ENCODE measurements at regions not wholly inside any gene's neighbourhood (a gene's known extent, or its start where the extent isn't known, plus 50 kb on each side); places are given as distances from the start of the nearest gene placed in this dataset.

- no peak for DNase-seq (ENCODE audit: low read depth, low spot score)
These were observed 595.7 kb upstream of the POU3F4 start for GRCh38 chrX:82912382-82912781.

GRCh38 chrX:82934980-82935379, 573.1 kb upstream of the POU3F4 start:
- no peak for DNase-seq (ENCODE audit: low read depth, low spot score)

GRCh38 chrX:82945332-82945731, 562.8 kb upstream of the POU3F4 start:
- no peak for DNase-seq (ENCODE audit: low read depth, low spot score)

- no peak for DNase-seq (ENCODE audit: low read depth, low spot score)
These were observed 547.0 kb upstream of the POU3F4 start for GRCh38 chrX:82961129-82961528.

GRCh38 chrX:82973646-82974045, 534.4 kb upstream of the POU3F4 start:
- no peak for DNase-seq (ENCODE audit: low read depth, low spot score)

GRCh38 chrX:82998163-82998562, 509.9 kb upstream of the POU3F4 start:
- DNase-seq (ENCODE audit: low read depth, low spot score): no peak

- no peak for DNase-seq (ENCODE audit: low read depth, low spot score)
These were observed 504.1 kb upstream of the POU3F4 start for GRCh38 chrX:83004012-83004411.

GRCh38 chrX:83008415-83008814, 499.7 kb upstream of the POU3F4 start:
- DNase-seq (ENCODE audit: low read depth, low spot score): peak; percentile 2

GRCh38 chrX:83019258-83019657, 488.8 kb upstream of the POU3F4 start:
- DNase-seq (ENCODE audit: low read depth, low spot score): no peak

GRCh38 chrX:83022020-83022419, 486.1 kb upstream of the POU3F4 start:
- peak; percentile 25 for DNase-seq (ENCODE audit: low read depth, low spot score)
